OCI-LY7 (cell line): ENCODE measurements at regions not wholly inside any gene's neighbourhood (a gene's known extent, or its start where the extent isn't known, plus 50 kb on each side); places are given as distances from the start of the nearest gene placed in this dataset.

ENCODE experiments used
- CTCF ChIP-seq: fragments of 200-600 bp; sonication (generic); conservative IDR thresholded peaks from 2 replicates; pipeline ENCODE4 v1.5.1; 2014; ENCODE audit warnings: mild to moderate bottlenecking, antibody characterized with exemption, low read length, moderate library complexity, mixed read lengths
- EZH2phosphoT487 ChIP-seq: fragments of 200-600 bp; sonication (generic); IDR thresholded peaks from 2 replicates; pipeline ENCODE4 v1.6.1; 2018; ENCODE audit warnings: low read depth, borderline replicate concordance, mild to moderate bottlenecking, mixed run types, antibody characterized with exemption, low read length, moderate library complexity, mixed read lengths

- TF ChIP-seq CTCF: no peak
- no peak for TF ChIP-seq EZH2phosphoT487
Measured at GRCh38 chr17:70658317-70658716, 489.0 kb downstream of the KCNJ2 start.
